ENCODE measurements at regions not wholly inside any gene's neighbourhood (a gene's known extent, or its start where the extent isn't known, plus 50 kb on each side); places are given as distances from the start of the nearest gene placed in this dataset.

GRCh38 chr5:37931541-37931940 is 91.7 kb upstream of the GDNF start:
- RAD21 ChIA-PET (ENCODE audit: low non-redundant PET in 1 of 2, low total read pairs in 2 of 2, uncharacterized antibody in 2 of 2, unreplicated experiment in 2 of 2): no interaction called here
- POLR2A ChIA-PET: no interaction called here
- no peaks in the 10 kb centered on the region for H3K9me3 ChIP-seq (ENCODE audit: control insufficient read depth in 1 of 2, insufficient read depth in 1 of 2, low read depth in 1 of 2, low read length in 2 of 2)
- no peak for DNase-seq (ENCODE audit: low read depth, low spot score)
- H3K4me1 ChIP-seq (ENCODE audit: control insufficient read depth in 1 of 2, insufficient read depth in 2 of 2, low read length in 2 of 2): no peaks in the 10 kb centered on the region
- no peak for ATAC-seq
- H3K27me3 ChIP-seq (ENCODE audit: insufficient read depth, low read length): no peaks in the 10 kb centered on the region
- no peak overlapping the region for H3K4me2 ChIP-seq (ENCODE audit: low read length)
- TF ChIP-seq EZH2 (IDR thresholded peaks at IDR 0.05): no peak
- TF ChIP-seq TCF7L2 (IDR thresholded peaks at IDR 0.05; ENCODE audit: borderline replicate concordance, extremely low read depth, insufficient read depth, insufficient read length): no peak
- no peak for TF ChIP-seq SP1 (IDR thresholded peaks at IDR 0.05; ENCODE audit: low read depth)
- TF ChIP-seq CTCF (IDR thresholded peaks at IDR 0.05 in 2 of 3, conservative IDR thresholded peaks at IDR 0.05 in 1 of 3; ENCODE audit: borderline replicate concordance in 1 of 3, insufficient read depth in 1 of 3, low read depth in 2 of 3, low read length in 2 of 3): no peak
- TF ChIP-seq SRF (IDR thresholded peaks at IDR 0.05; ENCODE audit: low read depth): no peak
- TF ChIP-seq ZBTB33 (IDR thresholded peaks at IDR 0.05; ENCODE audit: extremely low read depth, insufficient replicate concordance, low read length): no peak
- TF ChIP-seq ZFX (IDR thresholded peaks at IDR 0.05): no peak
- TF ChIP-seq ELF1 (IDR thresholded peaks at IDR 0.05; ENCODE audit: borderline replicate concordance, low read depth): no peak
- TF ChIP-seq ATF3 (IDR thresholded peaks at IDR 0.05): no peak
- no peak for TF ChIP-seq JUND (IDR thresholded peaks at IDR 0.05)
- no peak for TF ChIP-seq RAD21 (IDR thresholded peaks at IDR 0.05; ENCODE audit: low read depth)
- H2AFZ ChIP-seq (ENCODE audit: low read depth, low read length, poor library complexity, severe bottlenecking): no peak overlapping the region
- H3K9ac ChIP-seq (ENCODE audit: low read length): no peak overlapping the region
- BruUV-seq (replicated peaks): no TSS peak
- H3K9me2 ChIP-seq (ENCODE audit: insufficient read depth): no peaks in the 10 kb centered on the region
- H4K20me1 ChIP-seq (ENCODE audit: insufficient read depth): no peaks in the 10 kb centered on the region
- no peaks in the 10 kb centered on the region for H3K36me3 ChIP-seq (ENCODE audit: control insufficient read depth in 1 of 2, insufficient read depth in 2 of 2, low read length in 2 of 2)
- intact Hi-C loops (cut with micrococcal nuclease): no loop called here
- CTCF ChIA-PET: no interaction called here
- no peaks in the 10 kb centered on the region for H3K79me2 ChIP-seq (ENCODE audit: insufficient read depth, low read length)
- H3K4me3 ChIP-seq (replicated peaks in 1 of 2; ENCODE audit: low read depth in 1 of 2, low read length in 2 of 2): no peak overlapping the region
- no peak overlapping the region for H3K27ac ChIP-seq (ENCODE audit: low read depth, low read length)
